Heart right ventricle (tissue), 16 donors: ENCODE measurements at regions not wholly inside any gene's neighbourhood (a gene's known extent, or its start where the extent isn't known, plus 50 kb on each side); places are given as distances from the start of the nearest gene placed in this dataset.
"Not testable (repeated sequence)": the region's sequence is repeated elsewhere in the genome, so short reads cannot be mapped to it uniquely, and the experiment has no call there.

Source experiments
- ATAC-seq, 8 donors: fragments of 200-7000 bp; cut with Tn5 transposase; one replicate each; pipeline ENCODE4 v1.9.1; 2020; ENCODE audit warnings: mild to moderate bottlenecking in 8 of 8, moderate library complexity in 8 of 8, moderate number of reproducible peaks in 1 of 8
- DNase-seq, 2 donors: peaks; one replicate each; pipeline ENCODE4 v3.0.0-alpha.2; 2020
- H3K27ac ChIP-seq, 10 donors: fragments of 200-600 bp; sonication (generic) in 2 of 10; one replicate each; pipeline versions ENCODE4 v1.5.0 to v1.8.0; 2020 to 2022; ENCODE audit warnings: mild to moderate bottlenecking in 3 of 10
- H3K27me3 ChIP-seq, 7 donors: fragments of 200-600 bp; one replicate each; pipeline ENCODE4 v1.8.0; 2021 to 2022; ENCODE audit warnings: mild to moderate bottlenecking in 2 of 7
- H3K36me3 ChIP-seq, 9 donors: fragments of 200-600 bp; sonication (generic) in 1 of 9; one replicate each; pipeline versions ENCODE4 v1.5.0 to v1.8.0; 2020 to 2022; ENCODE audit warnings: mild to moderate bottlenecking in 2 of 9
- H3K4me1 ChIP-seq, 9 donors: fragments of 200-600 bp; sonication (generic) in 1 of 9; one replicate each; pipeline versions ENCODE4 v1.5.0 to v1.8.0; 2020 to 2022; ENCODE audit warnings: mild to moderate bottlenecking in 4 of 9
- H3K4me3 ChIP-seq, 10 donors: fragments of 200-600 bp; sonication (generic) in 2 of 10; one replicate each; pipeline versions ENCODE4 v1.5.0 to v1.8.0; 2020 to 2022; ENCODE audit warnings: mild to moderate bottlenecking in 7 of 10, moderate library complexity in 2 of 10
- H3K9me3 ChIP-seq, 11 donors: fragments of 200-600 bp in 10 of 11; sonication (generic) in 2 of 11; one replicate each; pipeline versions ENCODE4 v1.5.0 to v1.8.0; 2013 to 2022; ENCODE audit warnings: mild to moderate bottlenecking in 2 of 11, control low read depth in 1 of 11, moderate library complexity in 1 of 11
- WGBS, 2 donors: extraction: QIAGEN DNeasy Blood & Tissue Kit; methylation state at CpG; one replicate each; pipeline ENCODE4 v1.1.7; 2013; ENCODE audit warnings: inconsistent platforms in 1 of 2; 5-methylcytosine and 5-hydroxymethylcytosine counted together
- intact Hi-C, 10 donors: fragments of 100-400 bp; cut with DNase I; formaldehyde crosslinking; loops; one replicate each; pipeline versions ENCODE4 v1.11.1 to v1.14.2; 2022
- TF ChIP-seq, protein P1 (sequence below), 9 donors: fragments of 200-600 bp; sonication (generic) in 2 of 9; IDR thresholded peaks; one replicate each; pipeline versions ENCODE4 v1.5.0 to v1.8.0; 2021 to 2022; ENCODE audit warnings: antibody characterized with exemption in 9 of 9, mild to moderate bottlenecking in 5 of 9, moderate library complexity in 1 of 9
- donor health status: Arrhythmogenic right ventricular cardiomyopathy.
- donor health status: ischemic (EF 13 %, LVEDD 7.1; RV severe dilation, severe dysfunction).
- donor health status: healthy with polysubstance abuse.
- donor health status: DM: no; HTN: yes; CAD: no.
- donor health status: DM: no; HTN: no; CAD: no.
- donor health status: ischemic (EF 25% LVEDD 6.9; RV normal size, moderate dysfunction).
- donor health status: ischemic (EF 25% LVEDD 5.7; RV mildly dilated, moderate dysfunction).
- donor health status: healthy.
- donor health status: DM: yes; HTN: yes; CAD: no.
- donor health status: Ischemic cardiomyopathy.
- donor health status: ischemic (EF 35%, LVEDD 5.7; RV mildly dilated, moderate dysfunction).
- donor health status: nonischemic (EF 11% LVEDD 7.7; RV severe dilation, severe dysfunction).
- donor health status: DM: yes; HTN: yes; CAD: no.
- donor health status: PGD.
- donor health status: ischemic (EF 29% LVEDD 5.4; RV normal size, mild dysfunction).
- donor health status: nonischemic (EF 23%, LVEDD 6.1; RV moderate dilation, normal function).

- intact Hi-C loops = no loop called here
- H3K27me3 ChIP-seq = no peaks in the 10 kb centered on the region
- WGBS, 2 donors = 78 to 90% methylated on average over 2 of the region's 2 CpGs
- TF ChIP-seq, protein P1, sequence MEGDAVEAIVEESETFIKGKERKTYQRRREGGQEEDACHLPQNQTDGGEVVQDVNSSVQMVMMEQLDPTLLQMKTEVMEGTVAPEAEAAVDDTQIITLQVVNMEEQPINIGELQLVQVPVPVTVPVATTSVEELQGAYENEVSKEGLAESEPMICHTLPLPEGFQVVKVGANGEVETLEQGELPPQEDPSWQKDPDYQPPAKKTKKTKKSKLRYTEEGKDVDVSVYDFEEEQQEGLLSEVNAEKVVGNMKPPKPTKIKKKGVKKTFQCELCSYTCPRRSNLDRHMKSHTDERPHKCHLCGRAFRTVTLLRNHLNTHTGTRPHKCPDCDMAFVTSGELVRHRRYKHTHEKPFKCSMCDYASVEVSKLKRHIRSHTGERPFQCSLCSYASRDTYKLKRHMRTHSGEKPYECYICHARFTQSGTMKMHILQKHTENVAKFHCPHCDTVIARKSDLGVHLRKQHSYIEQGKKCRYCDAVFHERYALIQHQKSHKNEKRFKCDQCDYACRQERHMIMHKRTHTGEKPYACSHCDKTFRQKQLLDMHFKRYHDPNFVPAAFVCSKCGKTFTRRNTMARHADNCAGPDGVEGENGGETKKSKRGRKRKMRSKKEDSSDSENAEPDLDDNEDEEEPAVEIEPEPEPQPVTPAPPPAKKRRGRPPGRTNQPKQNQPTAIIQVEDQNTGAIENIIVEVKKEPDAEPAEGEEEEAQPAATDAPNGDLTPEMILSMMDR (IDR thresholded peaks at IDR 0.05) = no peak
- ATAC-seq (no peak), DNase-seq (no peak)
- no peaks in the 10 kb centered on the region for H3K4me1 ChIP-seq
- no peak overlapping the region for H3K4me3 ChIP-seq
- H3K36me3 ChIP-seq = no peaks in the 10 kb centered on the region
- H3K27ac ChIP-seq = no peak overlapping the region
- H3K9me3 ChIP-seq = no peaks in the 10 kb centered on the region
These were observed 123.8 kb upstream of the DOK5 start for GRCh38 chr20:54351371-54352136.

DNA sequence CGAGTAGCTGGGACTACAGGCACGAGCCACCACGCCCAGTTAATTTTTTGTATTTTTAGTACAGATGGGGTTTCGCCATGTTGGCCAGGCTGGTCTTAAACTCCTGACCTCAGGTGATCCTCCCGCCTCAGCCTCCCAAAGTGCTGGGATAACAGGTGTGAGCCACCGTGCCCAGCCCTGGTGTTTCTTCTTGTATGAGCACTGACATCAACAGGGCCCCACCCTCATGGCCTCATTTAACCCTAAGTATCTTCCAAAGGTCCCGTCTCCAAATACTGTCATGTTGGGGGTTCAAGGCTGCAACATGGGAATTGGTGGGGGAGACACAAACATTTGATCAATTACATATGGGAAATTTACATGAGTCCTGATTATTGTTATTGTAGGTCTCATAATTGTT, 122.9 kb upstream of the DOK5 start:
- H3K27ac ChIP-seq, H3K27me3 ChIP-seq, H3K4me1 ChIP-seq, ATAC-seq, H3K36me3 ChIP-seq, DNase-seq, intact Hi-C loops, H3K4me3 ChIP-seq, H3K9me3 ChIP-seq: not testable (repeated sequence)
- WGBS, 2 donors = 91 to 93% methylated on average over 7 of the region's 7 CpGs

GRCh38 chr20:54353292-54353691, 122.1 kb upstream of the DOK5 start:
- intact Hi-C loops = no loop called here
- Histone ChIP-seq H3K27me3 (no peaks in the 10 kb centered on the region), H3K27ac (no peak overlapping the region), H3K4me3 (no peak overlapping the region), H3K36me3 (no peaks in the 10 kb centered on the region), H3K4me1 (no peaks in the 10 kb centered on the region), H3K9me3 (no peaks in the 10 kb centered on the region)
- WGBS, 2 donors = 79 to 80% methylated on average over 4 of the region's 4 CpGs
- ATAC-seq (no peak), DNase-seq (no peak)
- TF ChIP-seq, protein P1 (IDR thresholded peaks at IDR 0.05) = no peak

- Histone ChIP-seq H3K4me1 (no peaks in the 10 kb centered on the region), H3K27me3 (no peaks in the 10 kb centered on the region), H3K4me3 (no peak overlapping the region), H3K9me3 (no peaks in the 10 kb centered on the region), H3K36me3 (no peaks in the 10 kb centered on the region), H3K27ac (no peak overlapping the region)
- DNase-seq (no peak), ATAC-seq (no peak)
- intact Hi-C loops = no loop called here
- 67 to 74% methylated on average over 7 of the region's 7 CpGs for WGBS, 2 donors
- TF ChIP-seq, protein P1 (IDR thresholded peaks at IDR 0.05) = no peak
These were observed 119.6 kb upstream of the DOK5 start for GRCh38 chr20:54355631-54356280.

DNA sequence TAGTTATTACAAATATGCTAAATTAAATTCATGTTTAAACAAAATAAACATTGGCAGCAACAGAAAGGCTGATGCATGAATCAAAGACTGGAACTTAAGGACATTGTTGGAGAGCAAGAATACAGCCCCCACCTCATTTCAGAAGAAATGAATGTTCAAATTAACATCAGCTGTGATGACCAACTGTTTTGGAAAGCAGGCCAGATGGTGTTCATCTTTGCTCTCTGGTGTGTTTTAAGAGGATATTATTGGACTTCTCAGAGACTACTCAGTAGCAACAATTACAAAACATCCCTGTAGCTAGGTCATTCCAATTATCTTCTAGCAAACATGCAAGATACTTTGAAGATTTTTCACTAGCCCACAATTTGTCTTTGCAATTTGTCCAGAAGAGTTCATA, 118.6 kb upstream of the DOK5 start:
- no peak overlapping the region for H3K4me3 ChIP-seq
- TF ChIP-seq, protein P1 (IDR thresholded peaks at IDR 0.05) = no peak
- DNase-seq = no peak
- no peak for ATAC-seq
- H3K27me3 ChIP-seq = no peaks in the 10 kb centered on the region
- no peak overlapping the region for H3K27ac ChIP-seq
- H3K36me3 ChIP-seq = no peaks in the 10 kb centered on the region
- no peaks in the 10 kb centered on the region for H3K9me3 ChIP-seq
- intact Hi-C loops = no loop called here
- no peaks in the 10 kb centered on the region for H3K4me1 ChIP-seq
